HEK293 (cell line): ENCODE measurements at regions not wholly inside any gene's neighbourhood (a gene's known extent, or its start where the extent isn't known, plus 50 kb on each side); places are given as distances from the start of the nearest gene placed in this dataset.

Source experiments
- CTCF ChIP-seq: fragments of 450-650 bp; formaldehyde crosslinking; IDR thresholded peaks from 2 replicates; pipeline ENCODE4 v1.5.1; 2016; ENCODE audit warnings: missing biosample characterization, missing genetic modification characterization
- ELK4 ChIP-seq: IDR thresholded peaks from 2 replicates; pipeline ENCODE4 v1.6.1; 2011; ENCODE audit warnings: mild to moderate bottlenecking, low read depth, low read length, borderline replicate concordance
- SETDB1 ChIP-seq: IDR thresholded peaks from one replicate; pipeline ENCODE4 v1.6.1; 2017; ENCODE audit warnings: mild to moderate bottlenecking, low read length, moderate library complexity, mixed read lengths; ENCODE audit not compliant: insufficient read length
- SP2 ChIP-seq: fragments of 450-650 bp; formaldehyde crosslinking; IDR thresholded peaks from 2 replicates; pipeline ENCODE4 v1.5.1; 2016; ENCODE audit warnings: missing biosample characterization, missing genetic modification characterization
- ZBTB17 ChIP-seq: fragments of 450-650 bp; formaldehyde crosslinking; IDR thresholded peaks from 2 replicates; pipeline ENCODE4 v1.5.1; 2016; ENCODE audit warnings: missing biosample characterization, missing genetic modification characterization
- ZFP3 ChIP-seq: fragments of 450-650 bp; formaldehyde crosslinking; IDR thresholded peaks from 2 replicates; pipeline ENCODE4 v1.5.1; 2016; ENCODE audit warnings: low read depth, missing biosample characterization, missing genetic modification characterization
- ZNF302 ChIP-seq: fragments of 450-650 bp; formaldehyde crosslinking; IDR thresholded peaks from 2 replicates; pipeline ENCODE4 v1.5.1; 2016; ENCODE audit warnings: missing biosample characterization, missing genetic modification characterization, low read depth

- TF ChIP-seq CTCF (tag by site-specific recombination) (no peak), ELK4 (no peak), ZFP3 (tag by site-specific recombination) (no peak), ZNF302 (tag by site-specific recombination) (no peak), ZBTB17 (no peak), SETDB1 (no peak), SP2 (tag by site-specific recombination) (no peak)
These were observed 118.7 kb upstream of the NUDT7 start for GRCh38 chr16:77603656-77604055.
